H9 (cell line): ENCODE measurements at regions not wholly inside any gene's neighbourhood (a gene's known extent, or its start where the extent isn't known, plus 50 kb on each side); places are given as distances from the start of the nearest gene placed in this dataset.

Experiments used
- DNase-seq: peaks from one replicate; pipeline ENCODE4 v3.0.0-alpha.2; 2017
- H2AFZ ChIP-seq: one replicate; pipeline ENCODE4 v1.6.1; 2013; ENCODE audit warnings: mild to moderate bottlenecking, low read length, control low read depth, moderate library complexity
- H2AK5ac ChIP-seq: 2 replicates; pipeline ENCODE4 v1.6.1; 2013; ENCODE audit warnings: low read length, control low read depth, mixed read lengths; ENCODE audit not compliant: insufficient read length
- H2BK120ac ChIP-seq: one replicate; pipeline ENCODE4 v1.6.1; 2013; ENCODE audit warnings: low read depth, mild to moderate bottlenecking, low read length, control low read depth, inconsistent platforms; ENCODE audit not compliant: poor library complexity, severe bottlenecking
- H2BK12ac ChIP-seq: 2 replicates; pipeline ENCODE4 v1.6.1; 2013; ENCODE audit warnings: low read length, control low read depth, mixed read lengths, low read depth; ENCODE audit not compliant: insufficient read length
- H2BK15ac ChIP-seq: 2 replicates; pipeline ENCODE4 v1.6.1; 2013; ENCODE audit warnings: low read depth, low read length, control low read depth
- H2BK20ac ChIP-seq: one replicate; pipeline ENCODE4 v1.6.1; 2013; ENCODE audit warnings: low read depth, mild to moderate bottlenecking, low read length, control low read depth, inconsistent platforms; ENCODE audit not compliant: poor library complexity, severe bottlenecking
- H2BK5ac ChIP-seq: 2 replicates; pipeline ENCODE4 v1.6.1; 2013; ENCODE audit warnings: low read length, control low read depth, mixed read lengths; ENCODE audit not compliant: insufficient read length
- H3K14ac ChIP-seq: 2 replicates; pipeline ENCODE4 v1.6.1; 2013; ENCODE audit warnings: low read length, control low read depth; ENCODE audit not compliant: insufficient read depth
- H3K18ac ChIP-seq: 2 replicates; pipeline ENCODE4 v1.6.1; 2013; ENCODE audit warnings: low read depth, mild to moderate bottlenecking, mixed read lengths, low read length, control low read depth; ENCODE audit not compliant: insufficient read length
- H3K23ac ChIP-seq: 2 replicates; pipeline ENCODE4 v1.6.1; 2013; ENCODE audit warnings: low read length, control low read depth, mixed read lengths, low read depth; ENCODE audit not compliant: insufficient read length
- H3K23me2 ChIP-seq: 2 replicates; pipeline ENCODE4 v1.6.1; 2013; ENCODE audit warnings: low read depth, mild to moderate bottlenecking, mixed read lengths, low read length, control low read depth; ENCODE audit not compliant: insufficient read length, poor library complexity, severe bottlenecking
- H3K27ac ChIP-seq: 2 replicates; pipeline ENCODE4 v1.5.1; 2013; ENCODE audit warnings: low read length, control low read depth, mixed read lengths, low read depth; ENCODE audit not compliant: insufficient read length
- H3K27me3 ChIP-seq: 2 replicates; pipeline ENCODE4 v1.6.1; 2013; ENCODE audit warnings: low read length, control low read depth, inconsistent platforms; ENCODE audit not compliant: insufficient read depth
- H3K4ac ChIP-seq: 2 replicates; pipeline ENCODE4 v1.6.1; 2013; ENCODE audit warnings: low read depth, mild to moderate bottlenecking, control low read depth, inconsistent platforms, low read length, moderate library complexity
- H3K4me1 ChIP-seq: 2 replicates; pipeline ENCODE4 v1.6.1; 2013; ENCODE audit warnings: low read length, control low read depth, inconsistent platforms; ENCODE audit not compliant: insufficient read depth
- H3K4me2 ChIP-seq: 2 replicates; pipeline ENCODE4 v1.6.1; 2013; ENCODE audit warnings: low read length, control low read depth, mixed read lengths; ENCODE audit not compliant: insufficient read length, insufficient read depth
- H3K56ac ChIP-seq: 2 replicates; pipeline ENCODE4 v1.6.1; 2013; ENCODE audit warnings: low read depth, mild to moderate bottlenecking, mixed read lengths, low read length, control low read depth; ENCODE audit not compliant: insufficient read length
- H3K79me1 ChIP-seq: 2 replicates; pipeline ENCODE4 v1.6.1; 2013; ENCODE audit warnings: low read depth, mild to moderate bottlenecking, moderate library complexity, low read length, control low read depth, inconsistent platforms; ENCODE audit not compliant: insufficient read depth, poor library complexity, severe bottlenecking
- H3K79me2 ChIP-seq: 2 replicates; pipeline ENCODE4 v1.6.1; 2013; ENCODE audit warnings: low read length, control low read depth, inconsistent platforms; ENCODE audit not compliant: insufficient read depth
- H3K9ac ChIP-seq: 2 replicates; pipeline ENCODE4 v1.6.1; 2013; ENCODE audit warnings: low read length, control low read depth, mixed read lengths; ENCODE audit not compliant: insufficient read length; ENCODE audit errors: extremely low read depth
- H3K9me3 ChIP-seq: one replicate; pipeline ENCODE4 v1.6.1; 2013; ENCODE audit warnings: low read depth, low read length, inconsistent platforms; ENCODE audit not compliant: control insufficient read depth
- H3T11ph ChIP-seq: one replicate; pipeline ENCODE4 v1.6.1; 2013; ENCODE audit warnings: mild to moderate bottlenecking, low read length, control low read depth, inconsistent platforms
- H4K20me1 ChIP-seq: one replicate; pipeline ENCODE4 v1.6.1; 2013; ENCODE audit not compliant: control insufficient read depth, insufficient read length, insufficient read depth
- H4K5ac ChIP-seq: 2 replicates; pipeline ENCODE4 v1.6.1; 2013; ENCODE audit warnings: low read depth, mild to moderate bottlenecking, mixed read lengths, low read length, control low read depth; ENCODE audit not compliant: insufficient read length
- H4K8ac ChIP-seq: replicated peaks from 2 replicates; pipeline ENCODE4 v1.6.1; 2013; ENCODE audit warnings: low read length, control low read depth, mixed read lengths, low read depth; ENCODE audit not compliant: insufficient read length
- H4K91ac ChIP-seq: 2 replicates; pipeline ENCODE4 v1.6.1; 2013; ENCODE audit warnings: low read depth, mild to moderate bottlenecking, moderate library complexity, mixed read lengths, low read length, control low read depth; ENCODE audit not compliant: insufficient read length
- H3K27ac Mint-ChIP-seq, 3 experiments: 2 replicates in 2 of 3; 3 replicates in 1 of 3; pipeline ENCODE4 v1.8.0; 2020 to 2021; ENCODE audit warnings: mixed read lengths in 3 of 3, mild to moderate bottlenecking in 1 of 3, moderate library complexity in 1 of 3
- H3K27me3 Mint-ChIP-seq: 2 replicates; pipeline ENCODE4 v1.8.0; 2021; ENCODE audit warnings: low read depth, mild to moderate bottlenecking, moderate library complexity, mixed read lengths
- H3K36me3 Mint-ChIP-seq, 3 experiments: 2 replicates in 2 of 3; 3 replicates in 1 of 3; pipeline ENCODE4 v1.8.0; 2020 to 2021; ENCODE audit warnings: low read depth in 3 of 3, mixed read lengths in 3 of 3; ENCODE audit not compliant: insufficient read depth in 1 of 3
- H3K4me1 Mint-ChIP-seq, 2 experiments: 2 replicates each; pipeline ENCODE4 v1.8.0; 2020; ENCODE audit warnings: mixed read lengths in 2 of 2
- H3K4me3 Mint-ChIP-seq, 2 experiments: 2 replicates in 1 of 2; 3 replicates in 1 of 2; pipeline ENCODE4 v1.8.0; 2020 to 2021; ENCODE audit warnings: mild to moderate bottlenecking in 2 of 2, mixed read lengths in 2 of 2, moderate library complexity in 1 of 2
- H3K9me3 Mint-ChIP-seq, 2 experiments: 2 replicates in 1 of 2; 3 replicates in 1 of 2; pipeline ENCODE4 v1.8.0; 2020; ENCODE audit warnings: mild to moderate bottlenecking in 2 of 2, mixed read lengths in 2 of 2, moderate library complexity in 1 of 2
- WGBS: extraction: QIAGEN DNeasy Blood & Tissue Kit; methylation state at CpG from one replicate; pipeline ENCODE4 v1.1.7; 2013; ENCODE audit warnings: missing lambda C conversion rate, low lambda C conversion rate, mixed read lengths; ENCODE audit not compliant: insufficient read length; ENCODE audit errors: extremely low coverage; 5-methylcytosine and 5-hydroxymethylcytosine counted together
- TF ChIP-seq, protein P1 (sequence below): fragments of 200-600 bp; sonication (generic); conservative IDR thresholded peaks from 3 replicates; pipeline ENCODE4 v1.8.0; 2021; ENCODE audit warnings: antibody characterized with exemption, mild to moderate bottlenecking

DNA sequence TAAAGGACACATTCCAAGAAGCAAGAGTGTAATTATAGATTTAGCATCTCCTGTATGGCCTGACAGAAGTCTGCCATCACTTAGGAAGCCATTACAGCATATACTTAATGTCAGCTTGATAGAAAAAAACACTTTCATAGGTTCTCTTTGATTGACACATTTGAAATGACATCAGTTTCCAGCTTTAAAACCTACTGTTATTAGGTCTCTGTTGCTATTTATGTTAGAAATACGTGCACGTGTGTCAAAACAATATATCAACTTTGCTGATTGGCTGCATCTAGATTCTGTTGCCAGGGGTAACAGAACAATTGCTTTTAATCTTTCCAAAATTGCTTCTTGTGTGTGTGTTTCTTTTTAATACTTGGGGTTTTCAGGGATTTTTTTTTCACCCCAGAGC lies 389.3 kb upstream of the ATP11B start:
- H3K27ac Mint-ChIP-seq: no peak overlapping the region
- no peak overlapping the region for H3K4me2 ChIP-seq
- no peaks in the 10 kb centered on the region for H3K27me3 ChIP-seq
- no peak overlapping the region for H3K23ac ChIP-seq
- H4K20me1 ChIP-seq: no peaks in the 10 kb centered on the region
- no peak overlapping the region for H2BK120ac ChIP-seq
- no peak overlapping the region for H2BK15ac ChIP-seq
- TF ChIP-seq, protein P1, sequence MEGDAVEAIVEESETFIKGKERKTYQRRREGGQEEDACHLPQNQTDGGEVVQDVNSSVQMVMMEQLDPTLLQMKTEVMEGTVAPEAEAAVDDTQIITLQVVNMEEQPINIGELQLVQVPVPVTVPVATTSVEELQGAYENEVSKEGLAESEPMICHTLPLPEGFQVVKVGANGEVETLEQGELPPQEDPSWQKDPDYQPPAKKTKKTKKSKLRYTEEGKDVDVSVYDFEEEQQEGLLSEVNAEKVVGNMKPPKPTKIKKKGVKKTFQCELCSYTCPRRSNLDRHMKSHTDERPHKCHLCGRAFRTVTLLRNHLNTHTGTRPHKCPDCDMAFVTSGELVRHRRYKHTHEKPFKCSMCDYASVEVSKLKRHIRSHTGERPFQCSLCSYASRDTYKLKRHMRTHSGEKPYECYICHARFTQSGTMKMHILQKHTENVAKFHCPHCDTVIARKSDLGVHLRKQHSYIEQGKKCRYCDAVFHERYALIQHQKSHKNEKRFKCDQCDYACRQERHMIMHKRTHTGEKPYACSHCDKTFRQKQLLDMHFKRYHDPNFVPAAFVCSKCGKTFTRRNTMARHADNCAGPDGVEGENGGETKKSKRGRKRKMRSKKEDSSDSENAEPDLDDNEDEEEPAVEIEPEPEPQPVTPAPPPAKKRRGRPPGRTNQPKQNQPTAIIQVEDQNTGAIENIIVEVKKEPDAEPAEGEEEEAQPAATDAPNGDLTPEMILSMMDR: no peak
- H3K36me3 Mint-ChIP-seq: no peaks in the 10 kb centered on the region
- H3K4me1 ChIP-seq: peaks cover 8% of the 10 kb centered on the region; the same call in 1 of the 2 replicates
- H3K79me2 ChIP-seq: no peaks in the 10 kb centered on the region
- no peak for DNase-seq
- H3K18ac ChIP-seq: no peak overlapping the region
- WGBS: no CpG with 5 or more reads among the region's 2 CpGs
- H3K14ac ChIP-seq: no peak overlapping the region
- no peak overlapping the region for H2AK5ac ChIP-seq
- H4K5ac ChIP-seq: no peak overlapping the region
- H2BK20ac ChIP-seq: no peak overlapping the region
- H3K9me3 Mint-ChIP-seq: no peaks in the 10 kb centered on the region
- no peaks in the 10 kb centered on the region for H3K9me3 ChIP-seq
- no peak overlapping the region for H3K9ac ChIP-seq
- H3K56ac ChIP-seq: no peak overlapping the region
- H3T11ph ChIP-seq: no peak overlapping the region
- no peak overlapping the region for H2AFZ ChIP-seq
- no peak overlapping the region for H3K27ac ChIP-seq
- H3K4me1 Mint-ChIP-seq: peaks cover 27 to 32% of the 10 kb centered on the region in 2 experiments
- no peaks in the 10 kb centered on the region for H3K23me2 ChIP-seq
- H4K91ac ChIP-seq: no peak overlapping the region
- H3K27me3 Mint-ChIP-seq: no peaks in the 10 kb centered on the region
- no peak overlapping the region for H2BK12ac ChIP-seq
- H4K8ac ChIP-seq: no peak overlapping the region
- H3K79me1 ChIP-seq: no peaks in the 10 kb centered on the region
- no peak overlapping the region for H3K4ac ChIP-seq
- no peak overlapping the region for H2BK5ac ChIP-seq
- H3K4me3 Mint-ChIP-seq: no peak overlapping the region
